Mucosa of descending colon (tissue), 3 donors: ENCODE measurements at regions not wholly inside any gene's neighbourhood (a gene's known extent, or its start where the extent isn't known, plus 50 kb on each side); places are given as distances from the start of the nearest gene placed in this dataset.

ENCODE experiments used
- ATAC-seq: fragments of 200-7000 bp; cut with Tn5 transposase; one replicate; pipeline ENCODE4 v1.9.1; 2020; ENCODE audit warnings: mild to moderate bottlenecking, moderate library complexity
- DNase-seq, 3 donors: peaks; one replicate each; pipeline ENCODE4 v3.0.0-alpha.2; 2020
- H3K36me3 ChIP-seq: fragments of 200-600 bp; one replicate; pipeline ENCODE4 v1.8.0; 2021; ENCODE audit warnings: low read depth, mild to moderate bottlenecking
- H3K4me1 ChIP-seq: fragments of 200-600 bp; one replicate; pipeline ENCODE4 v1.8.0; 2021; ENCODE audit warnings: low read depth, mild to moderate bottlenecking
- H3K4me3 ChIP-seq: fragments of 200-600 bp; one replicate; pipeline ENCODE4 v1.8.0; 2021; ENCODE audit warnings: mild to moderate bottlenecking
- H3K9me3 ChIP-seq: fragments of 200-600 bp; one replicate; pipeline ENCODE4 v1.8.0; 2021; ENCODE audit warnings: mild to moderate bottlenecking
- CTCF ChIP-seq: fragments of 200-600 bp; IDR thresholded peaks from one replicate; pipeline ENCODE4 v1.8.0; 2022; ENCODE audit warnings: antibody characterized with exemption, mild to moderate bottlenecking
- intact Hi-C, 2 donors: fragments of 100-400 bp; cut with DNase I in 1 of 2; cut with micrococcal nuclease in 1 of 2; formaldehyde crosslinking; loops; one replicate each; pipeline versions ENCODE4 v1.11.0 to v1.11.1; 2022; cut with DNase I, micrococcal nuclease
- donor health status: DM: no; HTN: no; CAD: no; lungs with moderate emphysema.
- donor health status: DM: no; HTN: no; CAD: no.
- donor health status: DM: no; HTN: yes; CAD: no.

GRCh38 chr12:87310126-87310525 lies 719.1 kb downstream of the C12orf50 start:
- intact Hi-C loops, result no loop called here
- DNase-seq, result no peak
- Histone ChIP-seq H3K4me3 (no peak overlapping the region), H3K36me3 (no peaks in the 10 kb centered on the region), H3K9me3 (no peaks in the 10 kb centered on the region), H3K4me1 (no peaks in the 10 kb centered on the region)
- no peak for TF ChIP-seq CTCF
- ATAC-seq, result no peak

GRCh38 chr12:87305481-87305880 lies 723.7 kb downstream of the C12orf50 start:
- Histone ChIP-seq H3K36me3 (no peaks in the 10 kb centered on the region), H3K4me1 (no peaks in the 10 kb centered on the region), H3K9me3 (no peaks in the 10 kb centered on the region), H3K4me3 (no peak overlapping the region)
- no peak for TF ChIP-seq CTCF
- ATAC-seq, result no peak
- intact Hi-C loops, result no loop called here
- no peak for DNase-seq

- Histone ChIP-seq H3K4me1 (no peaks in the 10 kb centered on the region), H3K9me3 (no peaks in the 10 kb centered on the region), H3K36me3 (no peaks in the 10 kb centered on the region), H3K4me3 (no peak overlapping the region)
- intact Hi-C loops, result no loop called here
- ATAC-seq (peak; percentile 62), DNase-seq (no peak)
- TF ChIP-seq CTCF, result no peak
These were observed 724.8 kb downstream of the C12orf50 start for GRCh38 chr12:87304406-87304805.

- DNase-seq (no peak), ATAC-seq (no peak)
- Histone ChIP-seq H3K4me3 (no peak overlapping the region), H3K36me3 (no peaks in the 10 kb centered on the region), H3K9me3 (no peaks in the 10 kb centered on the region), H3K4me1 (no peaks in the 10 kb centered on the region)
- intact Hi-C loops, result no loop called here
- no peak for TF ChIP-seq CTCF
These were observed 725.7 kb downstream of the C12orf50 start for GRCh38 chr12:87303396-87304012.

GRCh38 chr12:87302126-87302745 lies 727.0 kb downstream of the C12orf50 start:
- ATAC-seq (no peak), DNase-seq (no peak)
- Histone ChIP-seq H3K4me3 (no peak overlapping the region), H3K4me1 (no peaks in the 10 kb centered on the region), H3K36me3 (no peaks in the 10 kb centered on the region), H3K9me3 (no peaks in the 10 kb centered on the region)
- no peak for TF ChIP-seq CTCF
- intact Hi-C loops, result no loop called here
